ENCODE measurements at regions not wholly inside any gene's neighbourhood (a gene's known extent, or its start where the extent isn't known, plus 50 kb on each side); places are given as distances from the start of the nearest gene placed in this dataset.

GRCh38 chrX:4706961-4707360 lies 993.5 kb upstream of the PRKX start:
- FAIRE-seq (no peak), DNase-seq (ENCODE audit: low read depth, low spot score) (no peak)
- H3K9me1 ChIP-seq (ENCODE audit: control insufficient read depth, extremely low read depth, insufficient read depth, low read length), result no peaks in the 10 kb centered on the region
- dilution Hi-C loops (cut with MboI; ENCODE audit: extremely low pct_ligation_motif_present, low sequenced_read_pairs), result no loop called here
- H3K27ac ChIP-seq (ENCODE audit: control insufficient read depth, insufficient read depth, low read length), result no peak overlapping the region
- H2AFZ ChIP-seq (ENCODE audit: control insufficient read depth, low read length), result no peak overlapping the region
- no peaks in the 10 kb centered on the region for H3K79me2 ChIP-seq (ENCODE audit: control insufficient read depth, insufficient read depth, low read length)
- H3K4me3 ChIP-seq (ENCODE audit: control insufficient read depth in 2 of 3, extremely low read depth in 1 of 3, insufficient read depth in 2 of 3, low read depth in 1 of 3, low read length in 3 of 3), result no peak overlapping the region
- H3K4me2 ChIP-seq (ENCODE audit: control insufficient read depth, extremely low read depth, insufficient read depth, low read depth, low read length), result no peak overlapping the region
- no peaks in the 10 kb centered on the region for H3K9me3 ChIP-seq (ENCODE audit: control insufficient read depth, low read depth, low read length)
- no peaks in the 10 kb centered on the region for H3K27me3 ChIP-seq (ENCODE audit: control insufficient read depth, extremely low read depth, insufficient read depth, low read length)
- no peaks in the 10 kb centered on the region for H4K20me1 ChIP-seq (ENCODE audit: control insufficient read depth, extremely low read depth, insufficient read depth, low read length)
- H3K36me3 ChIP-seq (ENCODE audit: control insufficient read depth in 2 of 2, extremely low read depth in 1 of 2, insufficient read depth in 2 of 2, low read length in 2 of 2), result no peaks in the 10 kb centered on the region
- no peak overlapping the region for H3K9ac ChIP-seq (ENCODE audit: control insufficient read depth, extremely low read depth, insufficient read depth, low read length)
- TF ChIP-seq EZH2 (IDR thresholded peaks at IDR 0.05; ENCODE audit: low read length) (no peak), CTCF (optimal IDR thresholded peaks at IDR 0.05 in 1 of 3, IDR thresholded peaks at IDR 0.05 in 1 of 3, conservative IDR thresholded peaks at IDR 0.05 in 1 of 3; ENCODE audit: extremely low read depth in 1 of 3, insufficient read depth in 2 of 3, low read length in 3 of 3) (no peak)
- H3K4me1 ChIP-seq (ENCODE audit: control insufficient read depth, extremely low read depth, insufficient read depth, low read length), result peaks cover 16% of the 10 kb centered on the region

- Histone ChIP-seq H3K27ac (ENCODE audit: control insufficient read depth, insufficient read depth, low read length) (no peak overlapping the region), H3K79me2 (ENCODE audit: control insufficient read depth, insufficient read depth, low read length) (no peaks in the 10 kb centered on the region), H2AFZ (ENCODE audit: control insufficient read depth, low read length) (no peak overlapping the region), H3K36me3 (ENCODE audit: control insufficient read depth in 2 of 2, extremely low read depth in 1 of 2, insufficient read depth in 2 of 2, low read length in 2 of 2) (no peaks in the 10 kb centered on the region), H3K4me2 (ENCODE audit: control insufficient read depth, extremely low read depth, insufficient read depth, low read depth, low read length) (no peak overlapping the region), H3K9ac (ENCODE audit: control insufficient read depth, extremely low read depth, insufficient read depth, low read length) (no peak overlapping the region), H3K4me1 (ENCODE audit: control insufficient read depth, extremely low read depth, insufficient read depth, low read length) (no peaks in the 10 kb centered on the region), H3K27me3 (ENCODE audit: control insufficient read depth, extremely low read depth, insufficient read depth, low read length) (no peaks in the 10 kb centered on the region), H3K9me3 (ENCODE audit: control insufficient read depth, low read depth, low read length) (no peaks in the 10 kb centered on the region), H3K4me3 (ENCODE audit: control insufficient read depth in 2 of 3, extremely low read depth in 1 of 3, insufficient read depth in 2 of 3, low read depth in 1 of 3, low read length in 3 of 3) (no peak overlapping the region), H3K9me1 (ENCODE audit: control insufficient read depth, extremely low read depth, insufficient read depth, low read length) (no peaks in the 10 kb centered on the region), H4K20me1 (ENCODE audit: control insufficient read depth, extremely low read depth, insufficient read depth, low read length) (no peaks in the 10 kb centered on the region)
- DNase-seq (ENCODE audit: low read depth, low spot score) (no peak), FAIRE-seq (no peak)
- TF ChIP-seq EZH2 (IDR thresholded peaks at IDR 0.05; ENCODE audit: low read length) (no peak), CTCF (optimal IDR thresholded peaks at IDR 0.05 in 1 of 3, IDR thresholded peaks at IDR 0.05 in 1 of 3, conservative IDR thresholded peaks at IDR 0.05 in 1 of 3; ENCODE audit: extremely low read depth in 1 of 3, insufficient read depth in 2 of 3, low read length in 3 of 3) (no peak)
- dilution Hi-C loops (cut with MboI; ENCODE audit: extremely low pct_ligation_motif_present, low sequenced_read_pairs), result no loop called here
Measured at GRCh38 chrX:4690521-4690920, 977.1 kb upstream of the PRKX start.
